Astrocyte of the spinal cord (primary cell): ENCODE measurements at regions not wholly inside any gene's neighbourhood (a gene's known extent, or its start where the extent isn't known, plus 50 kb on each side); places are given as distances from the start of the nearest gene placed in this dataset.

Source experiments
- DNase-seq: peaks from one replicate; pipeline ENCODE4 v3.0.0; 2011; ENCODE audit warnings: low read depth, low spot score
- H3K4me3 ChIP-seq: 2 replicates; pipeline ENCODE4 v1.5.1; 2011; ENCODE audit warnings: low read depth, mild to moderate bottlenecking, low read length, moderate library complexity
- CTCF ChIP-seq: IDR thresholded peaks from 2 replicates; pipeline ENCODE4 v1.5.1; 2012; ENCODE audit warnings: low read depth, mild to moderate bottlenecking, low read length, inconsistent platforms
- in situ Hi-C: cut with HindIII; loops from 2 replicates; pipeline ENCODE4 v1.10.0; 2017; ENCODE audit warnings: low sequenced_read_pairs

GRCh38 chr11:116431842-116432241, 340.9 kb downstream of the BUD13 start:
- no peak for TF ChIP-seq CTCF
- no peak for DNase-seq
- no peak overlapping the region for H3K4me3 ChIP-seq
- in situ Hi-C loops: no loop called here

- in situ Hi-C loops: no loop called here
- no peak for DNase-seq
- TF ChIP-seq CTCF: no peak
- H3K4me3 ChIP-seq: no peak overlapping the region
These were observed 344.2 kb downstream of the BUD13 start for GRCh38 chr11:116428638-116428975.

GRCh38 chr11:116427903-116428637, 344.7 kb downstream of the BUD13 start:
- in situ Hi-C loops: no loop called here
- DNase-seq: no peak
- no peak overlapping the region for H3K4me3 ChIP-seq
- no peak for TF ChIP-seq CTCF

- DNase-seq: no peak
- no peak for TF ChIP-seq CTCF
- in situ Hi-C loops: no loop called here
- H3K4me3 ChIP-seq: no peak overlapping the region
These were observed 345.4 kb downstream of the BUD13 start for GRCh38 chr11:116427337-116427902.

GRCh38 chr11:116426761-116427160, 346.0 kb downstream of the BUD13 start:
- H3K4me3 ChIP-seq: no peak overlapping the region
- no peak for DNase-seq
- in situ Hi-C loops: no loop called here
- no peak for TF ChIP-seq CTCF

GRCh38 chr11:116424615-116425261, 348.0 kb downstream of the BUD13 start:
- DNase-seq: no peak

More at GRCh38 chr11:116424615-116425261, 348.0 kb downstream of the BUD13 start:
- in situ Hi-C loops: no loop called here
- no peak for TF ChIP-seq CTCF
- no peak overlapping the region for H3K4me3 ChIP-seq
